Suppressor macrophage treated with lipopolysaccharide for 4 hours (primary cell): ENCODE measurements at regions not wholly inside any gene's neighbourhood (a gene's known extent, or its start where the extent isn't known, plus 50 kb on each side); places are given as distances from the start of the nearest gene placed in this dataset.
"Not testable (repeated sequence)": the region's sequence is repeated elsewhere in the genome, so short reads cannot be mapped to it uniquely, and the experiment has no call there.

Experiments used
- DNase-seq: peaks from one replicate; pipeline ENCODE4 v3.0.0-alpha.2; 2020

DNA sequence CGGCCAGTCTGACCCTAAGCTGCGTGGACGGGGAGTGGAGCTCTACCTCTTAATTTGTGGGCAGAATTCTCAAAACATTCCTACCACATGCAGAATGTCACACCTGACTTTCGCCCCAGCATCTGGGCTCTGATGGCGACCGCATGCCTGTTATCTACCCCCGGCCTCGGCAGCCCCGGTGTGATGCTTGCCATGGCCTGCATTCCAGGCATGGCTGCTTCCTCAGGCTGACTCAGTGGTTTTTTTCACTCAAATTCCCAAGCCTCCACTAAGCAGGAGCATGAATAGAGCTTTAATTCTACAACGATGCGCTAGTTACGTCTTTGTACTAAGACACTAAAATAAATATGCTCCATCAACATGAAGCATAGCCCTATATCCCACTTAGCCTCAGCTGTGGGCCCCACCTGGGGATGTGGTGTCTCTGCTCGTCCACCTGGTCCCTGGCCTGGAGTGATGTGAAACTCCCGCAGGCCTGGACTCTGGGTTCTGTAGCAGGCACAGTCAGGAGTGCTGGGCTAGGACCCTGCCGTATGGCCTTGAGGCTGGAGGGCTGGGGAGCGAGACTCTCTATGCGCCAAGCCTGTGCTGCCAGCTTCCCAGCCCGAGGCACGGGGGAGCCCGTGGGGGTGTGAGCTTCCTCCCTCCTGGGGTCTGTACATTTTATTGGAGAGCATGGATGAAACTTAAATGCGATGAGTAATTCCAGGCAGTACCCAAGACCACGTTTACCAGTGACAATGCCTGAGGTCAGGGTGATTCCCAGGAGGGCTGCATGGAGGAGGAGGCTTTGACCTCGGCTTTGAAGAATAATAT is 153.2 kb downstream of the CTTN start:
- DNase-seq, result no peak

- DNase-seq, result no peak
Observed at GRCh38 chr11:70552167-70553150, 154.1 kb downstream of the CTTN start.

DNA sequence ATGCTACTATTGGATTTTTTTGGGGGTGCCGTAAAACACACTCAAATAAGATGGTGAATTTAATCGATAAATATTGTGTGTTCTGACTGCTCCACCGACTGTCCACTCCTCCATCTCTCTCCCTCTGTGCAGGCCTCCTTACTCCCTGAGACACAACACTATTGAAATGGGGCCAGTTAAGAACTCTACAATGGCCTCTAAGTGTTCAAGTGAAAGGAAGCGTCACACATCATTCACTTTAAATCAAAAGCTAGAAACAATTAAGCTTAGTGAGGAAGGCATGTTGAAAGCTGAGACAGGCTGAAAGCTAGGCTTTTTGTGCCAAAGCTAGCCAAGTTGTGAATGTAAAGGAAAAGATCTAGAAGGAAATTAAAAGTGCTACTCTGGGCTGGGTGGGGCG is 156.7 kb downstream of the CTTN start:
- DNase-seq, result no peak

DNA sequence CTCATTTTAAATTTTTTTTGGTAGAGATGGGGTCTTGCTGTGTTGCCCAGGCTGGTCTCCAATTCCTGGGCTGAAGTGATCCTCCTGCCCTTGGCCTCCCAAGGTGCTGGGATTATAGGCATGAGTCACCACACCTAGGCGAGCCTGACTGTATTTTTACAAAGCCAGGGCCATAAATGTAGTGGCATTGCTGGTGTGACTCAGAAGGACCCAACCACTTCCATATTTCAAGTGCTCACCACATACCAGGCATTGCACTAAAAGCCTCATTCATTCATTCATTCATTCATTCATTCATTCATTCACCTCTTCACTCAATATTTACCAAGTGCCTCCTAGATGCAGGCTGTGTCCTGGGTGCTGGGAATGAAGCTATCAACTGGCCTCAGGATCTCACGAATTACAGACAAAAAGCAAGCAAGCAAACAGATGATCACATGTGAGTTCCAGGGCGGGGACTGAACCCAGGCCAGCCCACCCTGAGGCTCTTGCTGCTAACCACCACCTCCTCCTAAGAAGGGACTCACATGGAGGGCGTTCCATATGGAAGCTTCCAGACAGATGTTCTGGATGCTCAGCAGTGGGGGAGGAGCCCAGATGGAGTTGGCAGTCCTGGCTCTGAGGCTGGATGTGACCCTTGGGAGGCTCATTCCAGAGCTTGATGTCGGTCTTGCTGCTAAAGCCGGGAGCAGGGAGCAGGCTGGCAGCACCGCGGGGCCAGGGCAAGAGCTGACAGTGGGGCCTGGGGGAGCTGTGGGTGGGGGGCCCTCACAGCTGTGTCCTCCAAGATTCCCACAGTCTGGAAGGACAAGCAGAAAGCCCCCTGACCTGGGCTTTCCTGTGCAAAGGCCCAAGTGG is 158.8 kb downstream of the CTTN start:
- DNase-seq, result no peak

DNA sequence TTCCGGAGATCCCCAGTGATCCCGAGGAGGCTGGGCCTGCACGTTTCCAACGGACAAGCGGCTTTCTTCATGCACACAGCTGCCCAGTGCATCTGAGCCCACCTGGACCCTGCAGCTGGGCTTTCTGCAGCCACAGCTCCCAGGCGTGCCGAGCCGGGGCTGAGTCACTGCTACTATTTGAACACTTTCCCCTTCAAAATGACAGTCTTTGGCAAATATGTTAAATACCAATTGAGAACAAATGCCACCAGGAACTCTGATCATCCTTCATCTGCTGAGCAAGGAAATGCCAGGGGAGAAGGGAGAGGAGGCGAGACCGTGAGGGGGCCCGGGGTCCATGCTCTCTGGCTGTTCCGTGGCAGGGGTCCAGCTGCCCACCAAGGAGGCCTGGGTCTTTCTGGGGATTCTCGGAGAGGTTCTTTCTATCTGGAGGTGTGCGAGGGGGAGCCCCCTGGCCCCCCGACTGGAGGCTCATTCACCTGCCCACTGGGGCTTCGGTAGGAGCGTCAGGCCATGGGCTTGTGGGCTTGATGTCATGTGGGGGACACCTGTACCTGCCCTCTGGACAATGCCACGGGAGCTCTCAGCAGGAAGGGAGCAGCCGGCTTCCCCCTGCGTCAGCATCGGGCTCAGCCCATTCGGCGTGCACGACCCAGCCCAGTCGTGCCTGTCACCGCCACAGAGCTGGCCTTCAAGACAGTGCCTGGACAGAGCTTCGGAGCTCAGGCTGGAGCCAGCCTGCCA is 159.6 kb downstream of the CTTN start:
- no peak for DNase-seq

- no peak for DNase-seq
Observed at GRCh38 chr11:70558681-70559080, 160.4 kb downstream of the CTTN start.

- DNase-seq, result no peak
Observed at GRCh38 chr11:70559516-70559915, 161.2 kb downstream of the CTTN start.

DNA sequence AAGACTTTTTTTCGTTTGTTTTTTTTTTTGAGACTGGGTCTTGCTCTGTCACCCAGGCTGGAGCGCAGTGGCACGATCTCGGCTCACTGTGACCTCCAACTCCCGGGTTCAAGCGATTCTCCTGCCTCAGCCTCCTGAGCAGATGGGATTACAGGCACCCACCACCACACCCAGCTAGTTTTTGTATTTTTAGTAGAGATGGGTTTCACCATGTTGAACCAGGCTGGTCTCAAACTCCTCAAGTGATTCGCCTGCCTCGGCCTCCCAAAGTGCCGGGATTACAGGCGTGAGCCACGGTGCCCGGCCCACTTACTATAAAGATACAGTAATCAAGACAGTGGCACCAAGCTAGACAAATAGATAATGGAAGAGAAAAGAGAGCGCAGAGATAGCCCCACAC is 162.3 kb downstream of the CTTN start:
- DNase-seq, result not testable (repeated sequence)

GRCh38 chr11:70566768-70567530 is 168.6 kb downstream of the CTTN start:
- no peak for DNase-seq

- no peak for DNase-seq
Observed at GRCh38 chr11:70567680-70568034, 169.3 kb downstream of the CTTN start.

DNA sequence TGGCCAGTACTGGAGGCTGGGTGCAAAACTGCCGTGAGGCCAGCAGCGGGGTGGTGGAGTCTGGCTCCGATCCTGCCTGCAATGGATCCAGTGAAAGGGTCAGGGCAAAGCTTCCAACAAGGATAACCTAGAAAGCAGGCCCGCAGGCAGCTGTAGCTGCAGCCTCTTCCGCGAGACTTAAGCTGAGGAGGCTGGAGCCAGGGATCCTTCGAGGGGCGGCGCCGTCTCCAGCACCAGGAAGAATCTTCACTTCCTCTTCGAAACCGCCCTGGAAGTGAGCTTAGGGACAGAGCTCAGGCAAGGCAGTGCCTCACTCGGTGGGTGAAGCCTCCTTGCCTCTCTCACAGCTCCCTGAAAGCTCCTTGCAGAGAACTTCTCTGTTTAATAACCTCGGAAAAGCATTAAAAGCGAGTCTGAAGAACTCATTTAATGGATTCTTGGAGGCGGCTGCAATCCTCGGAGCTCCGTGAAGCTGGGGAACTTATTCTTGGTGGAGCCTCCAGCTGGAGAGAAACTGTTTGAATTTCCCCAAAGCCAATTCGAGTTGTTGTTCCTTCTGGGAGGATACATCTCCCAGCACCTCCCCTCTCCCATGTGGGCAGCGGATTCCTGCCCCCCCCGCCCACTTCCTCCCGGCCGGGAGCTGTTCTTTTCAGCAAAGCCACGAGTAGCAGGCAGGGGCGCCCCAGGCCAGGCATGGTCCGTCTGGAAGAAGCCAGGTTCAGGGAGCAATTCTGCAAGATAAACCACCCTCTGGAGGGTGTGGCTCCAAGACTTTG is 169.9 kb downstream of the CTTN start:
- DNase-seq, result peak; percentile 59

GRCh38 chr11:70568814-70569617 is 170.7 kb downstream of the CTTN start:
- DNase-seq, result no peak

- no peak for DNase-seq
Observed at GRCh38 chr11:70569618-70569890, 171.2 kb downstream of the CTTN start.

GRCh38 chr11:70569996-70570692 is 171.8 kb downstream of the CTTN start:
- DNase-seq, result no peak

DNA sequence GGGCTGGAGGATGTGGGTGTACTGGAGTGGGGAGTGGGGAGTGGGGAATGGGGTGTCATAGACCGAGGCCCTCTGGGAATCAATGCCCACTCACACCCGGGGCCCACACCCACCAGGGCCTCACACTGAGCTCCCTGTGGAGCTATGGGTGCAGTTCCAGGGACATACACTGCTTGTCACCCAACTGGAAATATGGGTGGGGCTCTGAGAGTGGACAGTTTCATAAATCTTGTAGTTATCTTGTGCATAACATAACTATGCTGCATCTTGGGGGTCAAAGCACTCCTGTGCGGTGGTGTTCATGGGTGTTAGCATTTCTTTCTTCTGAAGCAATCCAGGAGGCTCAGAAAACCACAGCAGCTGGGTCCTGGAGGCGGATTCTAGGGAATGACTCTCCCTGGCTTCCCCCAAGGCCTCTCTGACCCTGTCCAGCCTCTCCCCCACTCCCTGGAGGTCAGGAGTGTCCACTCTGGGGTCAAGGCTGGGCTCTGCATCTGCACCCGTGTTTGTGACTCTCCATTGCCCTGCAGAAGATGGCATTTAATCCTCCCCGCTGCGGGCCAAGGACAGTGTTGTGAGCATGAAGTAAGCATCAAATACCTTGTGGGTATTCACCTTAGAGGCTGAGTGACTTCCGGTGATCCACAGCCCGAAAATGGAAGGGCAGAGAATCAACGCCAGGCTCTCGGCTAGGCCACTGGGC is 172.5 kb downstream of the CTTN start:
- no peak for DNase-seq

DNA sequence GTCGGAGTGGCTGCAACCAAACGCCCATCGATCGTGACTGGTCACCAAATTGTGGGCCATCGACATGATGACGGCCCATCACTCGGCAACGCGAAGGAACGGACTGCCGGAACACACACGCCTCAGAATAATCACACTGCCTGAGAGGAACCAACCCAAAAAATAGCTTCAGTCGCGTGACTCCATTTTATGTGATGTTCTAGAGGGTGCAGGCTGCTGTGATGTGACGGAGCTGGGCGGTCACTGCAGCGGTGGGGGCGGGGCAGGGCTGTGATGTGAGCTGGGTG is 174.6 kb downstream of the CTTN start:
- DNase-seq, result no peak

- no peak for DNase-seq
Observed at GRCh38 chr11:70573701-70574151, 175.4 kb downstream of the CTTN start.

GRCh38 chr11:70574725-70575347 is 176.5 kb downstream of the CTTN start:
- no peak for DNase-seq
